ENCODE measurements at regions not wholly inside any gene's neighbourhood (a gene's known extent, or its start where the extent isn't known, plus 50 kb on each side); places are given as distances from the start of the nearest gene placed in this dataset.

DNA sequence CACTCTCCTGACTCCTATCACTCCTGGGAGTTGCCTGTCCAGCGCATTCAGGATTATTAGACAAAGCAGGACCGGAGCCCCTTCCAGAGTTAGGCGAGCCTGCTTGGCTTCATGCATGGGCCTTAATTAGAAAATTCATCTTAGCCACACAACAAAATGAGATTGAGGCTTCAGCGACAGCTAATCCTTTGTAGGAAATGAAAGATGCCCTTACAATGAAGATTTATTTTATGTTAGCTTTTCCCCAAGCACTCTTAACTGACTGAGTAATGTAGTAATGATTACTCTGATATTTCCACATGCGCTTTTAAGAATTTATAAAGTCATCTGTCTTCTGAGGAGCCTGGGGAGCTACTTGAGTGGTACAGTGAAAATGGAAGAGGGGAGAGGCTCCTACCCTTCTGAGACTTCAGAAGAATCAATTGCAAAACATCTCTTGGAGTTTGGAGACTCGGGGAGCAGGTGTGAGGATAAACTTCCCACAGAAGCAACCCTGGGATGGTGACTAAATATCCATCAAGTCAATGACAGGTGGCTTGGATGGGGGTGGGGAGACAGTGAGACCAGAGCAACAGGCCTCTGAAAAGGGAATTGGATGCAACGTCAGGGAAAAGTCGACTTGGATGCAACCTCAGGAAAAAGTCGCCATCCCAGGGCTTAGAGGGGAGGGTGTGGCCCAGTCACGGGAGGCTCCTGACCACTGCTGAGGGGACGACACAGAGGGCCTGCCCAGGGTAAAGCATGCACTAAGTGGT lies 434.5 kb upstream of the B3GAT1 start:
- TF ChIP-seq CTCF (IDR thresholded peaks at IDR 0.05) (no peak), POLR2A (IDR thresholded peaks at IDR 0.05) (no peak)

All from uterus (tissue), 2 donors.